Neutrophil (primary cell): ENCODE measurements at regions not wholly inside any gene's neighbourhood (a gene's known extent, or its start where the extent isn't known, plus 50 kb on each side); places are given as distances from the start of the nearest gene placed in this dataset.

ENCODE experiments used
- H3K27ac ChIP-seq: fragments of 200-600 bp; sonication (generic); 2 replicates; pipeline ENCODE4 v1.5.1; 2016; ENCODE audit warnings: mild to moderate bottlenecking, moderate library complexity
- H3K27me3 ChIP-seq: fragments of 200-600 bp; sonication (generic); 2 replicates; pipeline ENCODE4 v1.6.0; 2016; ENCODE audit warnings: mild to moderate bottlenecking
- H3K36me3 ChIP-seq: fragments of 200-600 bp; sonication (generic); 2 replicates; pipeline ENCODE4 v1.5.1; 2017
- H3K4me1 ChIP-seq, 2 experiments: fragments of 200-600 bp in 1 of 2; sonication (generic) in 1 of 2; 1 replicate in 1 of 2; 2 replicates in 1 of 2; pipeline versions ENCODE4 v1.5.1 to v1.6.1; 2013 to 2016; ENCODE audit warnings: low read depth in 1 of 2, low read length in 1 of 2, mild to moderate bottlenecking in 1 of 2, moderate library complexity in 1 of 2; ENCODE audit not compliant: control insufficient read depth in 1 of 2, insufficient read depth in 1 of 2
- H3K4me3 ChIP-seq, 2 experiments: fragments of 200-600 bp in 1 of 2; sonication (generic) in 1 of 2; 1 replicate in 1 of 2; 2 replicates in 1 of 2; pipeline ENCODE4 v1.5.1; 2013 to 2016; ENCODE audit warnings: low read depth in 1 of 2, low read length in 1 of 2, mild to moderate bottlenecking in 1 of 2, moderate library complexity in 1 of 2
- H3K9me3 ChIP-seq: fragments of 200-600 bp; sonication (generic); 2 replicates; pipeline ENCODE4 v1.5.1; 2016
- CTCF ChIP-seq: fragments of 200-600 bp; sonication (generic); IDR thresholded peaks from 2 replicates; pipeline ENCODE4 v1.5.1; 2016; ENCODE audit warnings: antibody characterized with exemption

- H3K27ac ChIP-seq: no peak overlapping the region
- H3K9me3 ChIP-seq: no peaks in the 10 kb centered on the region
- TF ChIP-seq CTCF: no peak
- H3K27me3 ChIP-seq: no peaks in the 10 kb centered on the region
- no peaks in the 10 kb centered on the region for H3K36me3 ChIP-seq
- no peak overlapping the region for H3K4me3 ChIP-seq
- H3K4me1 ChIP-seq: no peaks in the 10 kb centered on the region
Measured at GRCh38 chr1:218741852-218742251, 396.7 kb downstream of the TGFB2 start.

- Histone ChIP-seq H3K27ac (no peak overlapping the region), H3K36me3 (no peaks in the 10 kb centered on the region), H3K4me3 (no peak overlapping the region), H3K27me3 (no peaks in the 10 kb centered on the region), H3K9me3 (no peaks in the 10 kb centered on the region), H3K4me1 (no peaks in the 10 kb centered on the region)
- no peak for TF ChIP-seq CTCF
Measured at GRCh38 chr1:218742467-218743262, 397.5 kb downstream of the TGFB2 start.

- H3K27ac ChIP-seq: no peak overlapping the region
- no peaks in the 10 kb centered on the region for H3K4me1 ChIP-seq
- no peaks in the 10 kb centered on the region for H3K9me3 ChIP-seq
- no peak overlapping the region for H3K4me3 ChIP-seq
- H3K27me3 ChIP-seq: no peaks in the 10 kb centered on the region
- TF ChIP-seq CTCF: no peak
- H3K36me3 ChIP-seq: no peaks in the 10 kb centered on the region
Measured at GRCh38 chr1:218743861-218744505, 398.8 kb downstream of the TGFB2 start.

GRCh38 chr1:218748071-218748470, 402.9 kb downstream of the TGFB2 start:
- Histone ChIP-seq H3K4me1 (no peaks in the 10 kb centered on the region), H3K36me3 (no peaks in the 10 kb centered on the region), H3K4me3 (no peak overlapping the region), H3K27ac (no peak overlapping the region), H3K9me3 (no peaks in the 10 kb centered on the region), H3K27me3 (no peaks in the 10 kb centered on the region)
- no peak for TF ChIP-seq CTCF

GRCh38 chr1:218750216-218750970, 405.3 kb downstream of the TGFB2 start:
- H3K27me3 ChIP-seq: no peaks in the 10 kb centered on the region
- H3K4me3 ChIP-seq: no peak overlapping the region
- H3K4me1 ChIP-seq: no peaks in the 10 kb centered on the region
- no peaks in the 10 kb centered on the region for H3K9me3 ChIP-seq
- H3K36me3 ChIP-seq: no peaks in the 10 kb centered on the region
- no peak overlapping the region for H3K27ac ChIP-seq
- TF ChIP-seq CTCF: no peak
